IPS DF 4.7 (cell line): ENCODE measurements at regions not wholly inside any gene's neighbourhood (a gene's known extent, or its start where the extent isn't known, plus 50 kb on each side); places are given as distances from the start of the nearest gene placed in this dataset.

Experiments used
- DNase-seq: peaks from one replicate; pipeline ENCODE4 v3.0.0-alpha.2; 2013; ENCODE audit warnings: low spot score; ENCODE audit errors: extremely low read depth

GRCh38 chr20:24866742-24867141 lies 82.3 kb upstream of the CST7 start:
- DNase-seq: no peak

- DNase-seq: no peak
Observed at GRCh38 chr20:24867556-24867955, 81.5 kb upstream of the CST7 start.

GRCh38 chr20:24868396-24868927 lies 80.6 kb upstream of the CST7 start:
- no peak for DNase-seq

GRCh38 chr20:24868959-24869358 lies 80.1 kb upstream of the CST7 start:
- DNase-seq: no peak

GRCh38 chr20:24870057-24870456 lies 79.0 kb upstream of the CST7 start:
- DNase-seq: no peak

- no peak for DNase-seq
Observed at GRCh38 chr20:24870881-24871280, 78.2 kb upstream of the CST7 start.

- no peak for DNase-seq
Observed at GRCh38 chr20:24871480-24872213, 77.4 kb upstream of the CST7 start.

GRCh38 chr20:24872291-24873024 lies 76.6 kb upstream of the CST7 start:
- no peak for DNase-seq

- DNase-seq: no peak
Observed at GRCh38 chr20:24873025-24873620, 75.9 kb upstream of the CST7 start.

- no peak for DNase-seq
Observed at GRCh38 chr20:24875078-24875477, 74.0 kb upstream of the CST7 start.

GRCh38 chr20:24877652-24878051 lies 71.4 kb upstream of the CST7 start:
- DNase-seq: no peak

- no peak for DNase-seq
Observed at GRCh38 chr20:24878657-24879056, 70.4 kb upstream of the CST7 start.

GRCh38 chr20:24879875-24880274 lies 69.2 kb upstream of the CST7 start:
- DNase-seq: no peak

GRCh38 chr20:24880356-24880755 lies 68.7 kb upstream of the CST7 start:
- no peak for DNase-seq

GRCh38 chr20:24890286-24890685 lies 58.8 kb upstream of the CST7 start:
- DNase-seq: no peak

GRCh38 chr20:24891546-24892393 lies 57.3 kb upstream of the CST7 start:
- DNase-seq: no peak

- DNase-seq: no peak
Observed at GRCh38 chr20:24892522-24892921, 56.5 kb upstream of the CST7 start.

- no peak for DNase-seq
Observed at GRCh38 chr20:24892931-24893330, 56.1 kb upstream of the CST7 start.

- no peak for DNase-seq
Observed at GRCh38 chr20:24894488-24894887, 54.6 kb upstream of the CST7 start.

GRCh38 chr20:24894967-24895366 lies 54.1 kb upstream of the CST7 start:
- no peak for DNase-seq

GRCh38 chr20:24895431-24895830 lies 53.6 kb upstream of the CST7 start:
- no peak for DNase-seq
